ENCODE measurements at regions not wholly inside any gene's neighbourhood (a gene's known extent, or its start where the extent isn't known, plus 50 kb on each side); places are given as distances from the start of the nearest gene placed in this dataset.
"Not testable (repeated sequence)": the region's sequence is repeated elsewhere in the genome, so short reads cannot be mapped to it uniquely, and the experiment has no call there.

DNA sequence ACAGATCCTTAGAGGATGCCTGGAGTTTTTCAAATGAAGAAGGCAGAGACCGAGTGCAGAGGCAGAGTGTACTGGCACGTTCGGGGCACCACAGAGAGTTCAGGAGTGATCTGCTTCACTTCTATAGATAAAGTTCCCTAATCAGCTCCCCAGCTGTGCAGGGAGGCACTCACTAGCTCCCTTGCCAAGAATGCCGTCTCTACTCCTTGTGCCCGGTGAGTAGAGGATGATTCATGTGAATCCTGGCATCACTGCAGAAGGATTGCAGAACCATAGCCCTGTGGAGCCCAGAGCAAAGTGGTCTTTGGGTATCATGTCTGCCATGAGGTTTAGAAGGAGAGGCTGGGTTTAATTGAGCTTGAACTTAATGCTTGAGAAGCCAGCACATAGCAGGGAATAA is 510.1 kb upstream of the RAB6C start:
- DNase-seq = no peak

GRCh38 chr2:129469871-129470270 is 509.6 kb upstream of the RAB6C start:
- no peak for DNase-seq

DNA sequence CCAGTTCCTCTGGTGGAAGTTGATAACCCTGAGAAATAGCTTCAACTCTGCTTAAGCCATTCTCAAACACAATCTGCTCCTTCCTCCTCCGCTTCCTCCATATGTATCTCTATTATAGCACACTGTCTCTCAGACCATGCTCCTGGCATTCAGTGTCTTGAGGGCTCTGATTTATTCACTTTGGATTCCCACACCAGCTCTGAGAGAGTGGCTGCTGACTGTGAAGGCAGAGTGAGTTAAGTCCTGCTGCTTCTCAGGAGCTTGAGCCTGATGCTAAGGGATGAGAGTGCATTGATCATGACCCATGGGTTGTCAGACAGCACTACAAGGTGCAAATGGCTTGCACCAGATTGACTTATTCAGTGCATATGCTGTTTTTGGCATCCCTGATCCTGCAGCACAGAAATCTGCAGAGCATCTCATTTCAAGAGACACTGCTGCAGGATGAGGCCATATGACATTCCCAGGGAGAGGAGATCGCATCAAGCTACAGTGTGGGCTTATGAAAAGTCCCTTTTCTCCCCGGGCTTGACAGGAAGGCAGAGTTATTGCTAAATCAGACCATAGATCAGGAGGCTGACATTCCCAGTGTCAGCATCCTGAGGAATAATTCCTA is 500.5 kb upstream of the RAB6C start:
- DNase-seq = no peak

DNA sequence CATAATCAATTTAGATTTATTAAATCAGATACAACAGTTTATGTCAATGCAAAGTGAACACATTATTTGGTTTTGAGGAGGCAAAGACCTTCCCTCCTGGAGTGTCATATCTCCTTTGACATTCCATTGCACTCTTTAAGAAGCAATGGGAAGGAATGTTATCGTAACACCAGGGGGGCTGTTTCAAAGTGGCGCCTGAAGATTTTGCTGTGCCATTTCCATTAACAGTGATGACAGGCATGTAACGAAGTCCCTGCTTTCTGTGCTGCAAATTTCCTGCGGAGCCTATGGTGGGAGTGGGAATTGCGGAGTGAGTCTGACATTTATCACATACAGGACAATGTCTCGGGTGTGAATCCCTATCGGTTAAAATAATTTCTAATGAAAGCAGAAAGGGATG is 499.6 kb upstream of the RAB6C start:
- no peak for DNase-seq

DNA sequence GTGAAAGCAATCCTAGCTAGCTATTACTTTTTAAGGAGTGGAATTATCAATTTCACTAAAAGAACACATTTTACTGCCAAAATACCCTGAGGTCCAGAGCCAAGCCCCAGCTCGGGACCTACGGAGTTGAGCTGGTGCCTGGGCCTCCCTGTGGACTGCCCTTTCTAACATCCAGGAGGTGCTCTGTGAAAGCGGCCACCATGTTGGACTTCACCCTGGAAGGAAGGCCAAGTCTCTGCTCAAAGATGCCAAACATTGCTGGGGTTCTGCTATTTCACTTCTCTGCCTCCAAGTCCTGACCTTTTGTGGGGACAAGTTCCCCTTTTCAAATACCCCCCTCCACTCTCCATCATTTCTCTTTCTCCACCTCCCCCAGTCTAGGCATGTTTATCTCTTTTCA is 498.7 kb upstream of the RAB6C start:
- DNase-seq = no peak

DNA sequence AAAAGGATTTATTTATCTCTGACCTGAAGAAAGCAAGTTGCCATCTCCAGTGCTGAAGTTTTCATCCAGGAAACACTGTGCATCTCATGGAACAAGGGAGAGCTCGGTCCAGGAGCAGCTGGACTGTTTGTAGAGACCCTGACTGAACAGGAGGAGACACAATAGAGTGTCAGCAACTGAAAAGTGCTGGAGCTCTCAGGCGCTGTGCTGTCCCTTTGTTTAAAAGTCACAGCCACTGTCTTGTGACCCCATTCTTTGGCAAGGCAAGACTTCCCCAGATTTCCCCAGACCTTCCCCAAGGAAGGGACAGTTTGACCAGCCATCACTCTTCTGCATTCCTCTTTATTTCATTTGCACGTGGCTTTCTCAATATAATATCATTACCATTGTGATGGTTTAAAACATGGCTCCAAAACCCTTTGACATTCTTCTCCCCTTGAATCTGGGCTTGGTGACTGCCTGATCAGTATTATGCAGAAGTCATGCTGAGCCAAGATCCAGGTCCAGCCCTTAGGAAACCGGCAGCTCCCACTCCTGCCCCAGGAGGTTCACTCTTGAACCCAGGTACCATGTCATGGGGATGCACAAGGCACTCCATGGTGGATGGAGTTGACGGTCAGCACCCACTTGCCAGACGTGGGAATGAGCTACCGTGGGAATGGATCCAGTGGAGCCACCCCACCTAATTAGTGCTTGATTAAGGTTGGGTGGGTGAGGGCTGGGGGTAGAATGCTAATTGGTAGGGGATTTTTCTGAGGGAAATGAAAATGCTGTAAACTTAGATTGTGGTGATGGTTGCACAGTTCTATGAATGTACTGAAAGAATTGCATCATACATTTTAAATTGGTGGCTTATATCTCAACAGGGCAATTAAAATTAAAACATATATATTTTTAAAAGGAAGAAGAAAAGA is 497.9 kb upstream of the RAB6C start:
- DNase-seq = no peak

DNA sequence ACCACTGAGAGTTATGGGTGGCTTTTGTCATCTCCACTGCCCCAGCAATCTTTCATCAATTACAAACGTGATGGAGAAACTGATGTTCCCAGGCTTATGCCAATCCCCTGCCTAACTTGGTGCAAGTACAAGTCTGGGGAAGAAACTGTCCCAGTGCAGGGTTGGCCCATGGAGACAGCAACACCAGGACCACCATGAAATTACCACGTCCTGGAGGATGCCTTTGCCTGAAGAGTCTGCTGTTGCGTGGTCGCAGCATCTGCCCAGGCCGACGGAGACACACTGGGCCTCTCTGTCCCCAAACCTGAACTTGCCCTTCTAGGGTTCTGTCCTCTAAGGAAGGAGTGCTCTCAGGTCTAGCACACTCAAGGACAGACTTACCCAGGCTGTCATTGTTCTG is 496.8 kb upstream of the RAB6C start:
- DNase-seq = no peak

DNA sequence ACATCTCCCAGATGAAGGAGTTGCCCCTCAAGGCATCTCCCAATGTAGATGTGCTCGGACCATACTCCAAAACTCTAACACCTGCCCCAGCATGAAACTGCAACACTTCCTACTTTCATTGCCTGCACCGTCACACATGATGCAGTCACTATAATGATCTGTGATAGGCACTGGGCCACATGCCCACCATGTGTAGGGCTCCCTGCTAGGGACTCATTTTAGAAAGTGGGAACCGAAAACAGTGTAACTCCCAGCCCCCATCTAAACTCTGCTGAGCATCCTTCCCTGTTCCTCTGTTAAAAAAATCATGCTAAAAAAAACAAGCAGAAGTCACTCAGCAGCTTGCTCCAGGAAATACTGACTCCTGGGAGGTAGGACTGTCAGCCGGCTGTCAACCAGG is 496.1 kb upstream of the RAB6C start:
- DNase-seq = no peak

- no peak for DNase-seq
Observed at GRCh38 chr2:129484999-129485897, 494.2 kb upstream of the RAB6C start.

DNA sequence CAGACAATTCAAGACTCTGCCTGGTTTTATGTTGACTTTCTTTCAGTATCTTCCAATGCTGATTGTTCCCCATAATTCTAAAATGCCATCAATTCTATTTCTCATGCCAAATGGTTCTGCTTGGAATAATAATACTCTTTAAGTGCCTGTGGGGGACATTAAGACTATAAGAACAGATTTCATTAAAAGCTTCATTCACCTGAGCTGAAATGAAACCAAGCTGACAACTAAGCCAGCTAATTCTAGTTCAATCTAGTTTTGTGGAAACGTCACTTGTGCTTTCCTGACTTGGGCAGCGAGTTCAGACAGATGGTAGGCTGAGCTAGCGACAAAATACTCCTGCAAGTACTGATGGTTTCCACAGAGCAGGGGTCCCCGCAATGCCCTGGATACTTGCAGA is 491.1 kb upstream of the RAB6C start:
- no peak for DNase-seq

DNA sequence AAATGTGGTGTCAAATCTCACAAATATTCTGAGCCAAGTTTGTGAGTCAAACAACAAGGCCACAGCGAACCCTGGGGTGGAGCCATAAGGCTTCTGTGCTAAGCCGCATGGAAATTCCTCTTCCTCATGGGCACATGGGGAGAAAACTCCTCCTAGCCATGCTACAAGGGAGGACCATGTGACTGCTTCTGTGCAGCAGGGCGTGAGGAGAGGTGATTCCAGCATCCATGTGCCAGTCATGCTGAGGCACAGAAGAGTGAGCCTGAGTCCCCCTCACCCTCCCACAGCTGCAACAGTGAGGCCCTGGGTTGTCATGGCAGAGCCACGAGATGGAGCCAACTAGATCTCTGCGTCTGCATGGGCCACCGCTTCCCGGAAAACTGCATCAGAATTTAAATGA is 488.8 kb upstream of the RAB6C start:
- DNase-seq = no peak

DNA sequence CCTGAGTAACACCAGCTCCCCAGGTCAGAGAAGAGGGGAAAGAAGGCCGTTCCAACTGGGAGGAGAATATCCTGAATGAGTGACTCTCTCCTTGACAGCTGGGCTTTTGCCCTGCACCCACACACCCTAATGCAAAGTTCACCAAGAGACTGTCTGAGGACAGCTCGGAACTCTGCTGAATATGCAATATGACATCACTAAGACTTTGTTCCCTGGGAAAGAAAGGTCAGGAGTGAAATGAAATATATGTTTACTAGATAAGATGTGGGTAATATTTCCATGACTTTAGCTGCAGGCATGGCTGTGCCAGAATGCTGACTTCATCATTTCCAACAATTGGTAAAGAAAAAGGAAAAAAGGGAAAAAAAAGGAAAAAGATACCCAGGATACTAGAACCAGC is 488.2 kb upstream of the RAB6C start:
- no peak for DNase-seq

GRCh38 chr2:129492548-129492947 is 486.9 kb upstream of the RAB6C start:
- no peak for DNase-seq

- DNase-seq = no peak
Observed at GRCh38 chr2:129499747-129500146, 479.7 kb upstream of the RAB6C start.

DNA sequence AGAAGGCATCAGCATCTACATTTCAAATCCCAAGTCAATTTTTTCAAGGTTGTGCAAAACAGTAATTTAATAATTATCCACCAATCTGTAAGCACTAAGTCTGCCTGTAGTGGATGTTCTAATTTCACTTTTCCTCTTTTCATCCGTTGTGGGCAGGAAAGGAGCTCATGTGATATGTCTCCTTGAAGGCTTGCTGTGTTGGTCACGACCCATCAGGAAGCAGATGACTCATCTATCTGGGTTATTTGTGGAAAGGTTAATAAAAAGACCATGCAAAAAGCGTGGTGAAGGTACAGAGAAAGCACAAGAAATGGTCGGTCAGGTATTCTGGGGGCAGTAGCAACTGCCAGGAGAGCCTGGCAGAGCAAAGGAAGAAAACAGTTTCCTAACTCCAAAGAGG is 476.7 kb upstream of the RAB6C start:
- no peak for DNase-seq

GRCh38 chr2:129504646-129505045 is 474.8 kb upstream of the RAB6C start:
- no peak for DNase-seq

GRCh38 chr2:129518937-129519336 is 460.5 kb upstream of the RAB6C start:
- no peak for DNase-seq

- not testable (repeated sequence) for DNase-seq
Observed at GRCh38 chr2:129532158-129532557, 447.3 kb upstream of the RAB6C start.

- DNase-seq = no peak
Observed at GRCh38 chr2:129548880-129549279, 430.6 kb upstream of the RAB6C start.

DNA sequence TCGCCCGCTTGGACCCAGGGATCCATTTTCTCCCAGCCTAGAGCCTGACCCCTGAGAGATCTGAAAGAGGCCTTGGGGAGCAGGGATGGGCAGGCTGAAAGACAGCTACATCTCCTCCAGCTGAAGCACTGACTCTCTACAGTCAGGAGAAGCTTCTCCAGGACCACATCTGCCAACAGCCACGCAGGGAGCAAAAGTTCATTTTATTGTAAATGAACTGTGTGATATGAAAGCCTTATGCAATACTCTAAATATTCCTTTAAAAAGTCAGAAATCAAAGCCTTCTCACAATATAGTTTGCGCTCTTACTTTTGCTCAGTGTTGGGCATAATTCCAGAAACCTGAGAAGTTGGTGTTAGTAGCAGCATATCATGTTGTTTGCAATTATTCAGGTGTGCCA is 428.9 kb upstream of the RAB6C start:
- DNase-seq = no peak

GRCh38 chr2:129554373-129554772 is 425.1 kb upstream of the RAB6C start:
- no peak for DNase-seq

- DNase-seq = no peak
Observed at GRCh38 chr2:129559101-129559500, 420.4 kb upstream of the RAB6C start.

GRCh38 chr2:129565551-129566109 is 413.8 kb upstream of the RAB6C start:
- no peak for DNase-seq

Data from activated CD8-positive, alpha-beta memory T cell treated with anti-CD3 and anti-CD28 coated beads, Interleukin-2, amount 50 U/mL, for 48 hours (primary cell).